ENCODE measurements at regions not wholly inside any gene's neighbourhood (a gene's known extent, or its start where the extent isn't known, plus 50 kb on each side); places are given as distances from the start of the nearest gene placed in this dataset.
"Not testable (repeated sequence)": the region's sequence is repeated elsewhere in the genome, so short reads cannot be mapped to it uniquely, and the experiment has no call there.

DNA sequence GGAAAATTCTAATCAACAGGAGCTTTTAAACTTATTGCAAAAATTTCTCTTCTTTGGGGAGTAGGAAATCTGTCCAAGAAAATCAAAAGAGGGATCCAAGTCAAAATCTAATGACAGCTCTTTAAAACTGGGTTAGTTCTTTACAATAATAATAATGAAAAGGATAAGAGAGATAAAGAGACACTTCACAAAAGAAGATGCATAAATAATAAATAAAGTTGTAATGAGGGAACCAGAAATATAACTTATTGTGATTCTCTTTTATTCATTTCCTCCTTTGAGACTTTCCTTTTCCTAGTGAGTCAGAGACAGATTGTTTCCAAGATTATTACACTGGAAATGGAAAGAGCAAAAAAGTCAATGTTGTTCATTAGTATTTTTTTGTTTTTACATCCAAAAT, 1029.3 kb downstream of the PCDH17 start:
- no peak for DNase-seq

GRCh38 chr13:58666331-58666730, 1034.8 kb downstream of the PCDH17 start:
- DNase-seq = no peak

DNA sequence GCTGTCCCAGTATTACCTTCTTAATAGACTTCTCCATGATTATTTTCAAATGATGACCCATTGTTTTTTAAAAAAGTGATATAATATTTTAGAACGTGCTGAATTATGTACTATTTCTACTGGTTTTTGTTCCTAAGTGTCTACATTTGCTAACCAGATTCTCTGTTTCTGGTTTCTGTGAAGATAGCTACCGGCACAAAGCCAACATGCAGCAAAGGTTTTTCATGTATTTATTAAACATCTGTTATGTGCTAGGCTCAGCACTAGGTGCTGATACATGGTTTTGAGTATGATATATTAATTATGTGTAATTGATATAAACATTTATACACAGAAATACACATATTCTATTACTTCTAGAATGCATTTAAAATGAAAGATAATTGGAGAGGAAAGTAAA, 1035.6 kb downstream of the PCDH17 start:
- DNase-seq = no peak

- no peak for DNase-seq
Observed at GRCh38 chr13:58680115-58680514, 1048.6 kb downstream of the PCDH17 start.

DNA sequence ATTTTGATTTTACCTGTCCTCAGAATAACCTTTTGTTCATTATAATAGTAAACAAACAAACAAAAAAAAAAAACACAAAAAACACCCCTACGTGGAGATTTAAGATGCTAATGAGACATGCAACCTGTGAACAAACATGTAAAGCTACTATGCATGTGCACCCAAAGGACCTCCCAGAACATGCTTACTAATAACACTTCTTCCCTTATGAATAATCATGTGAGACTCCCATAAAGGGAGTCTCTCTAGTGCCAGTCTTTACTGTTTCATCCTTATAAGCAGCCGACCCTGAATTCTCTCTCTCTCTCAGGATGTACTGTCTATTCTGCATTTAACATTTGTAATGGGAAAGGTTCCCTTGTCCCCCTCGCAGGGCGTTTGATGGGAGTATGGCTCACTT, 1051.1 kb downstream of the PCDH17 start:
- DNase-seq = no peak

DNA sequence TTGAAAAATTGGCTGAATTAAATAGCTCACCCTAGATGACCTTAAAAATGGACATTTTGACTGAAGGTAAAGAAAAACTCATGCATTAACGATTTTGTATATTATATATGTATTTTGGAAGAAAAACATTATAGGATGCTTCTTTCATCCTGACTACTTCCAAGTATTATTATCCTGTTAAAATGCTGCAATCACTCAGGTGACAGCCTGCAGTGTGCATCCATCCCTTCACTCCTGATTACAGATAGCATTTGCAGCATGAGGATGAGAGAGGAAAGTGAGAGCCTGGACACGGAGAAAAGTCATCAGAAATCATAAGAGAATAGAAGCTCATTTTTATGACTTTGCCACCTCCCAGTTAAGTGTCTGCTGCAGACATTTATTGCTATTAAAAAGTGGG, 1055.6 kb downstream of the PCDH17 start:
- DNase-seq = no peak

DNA sequence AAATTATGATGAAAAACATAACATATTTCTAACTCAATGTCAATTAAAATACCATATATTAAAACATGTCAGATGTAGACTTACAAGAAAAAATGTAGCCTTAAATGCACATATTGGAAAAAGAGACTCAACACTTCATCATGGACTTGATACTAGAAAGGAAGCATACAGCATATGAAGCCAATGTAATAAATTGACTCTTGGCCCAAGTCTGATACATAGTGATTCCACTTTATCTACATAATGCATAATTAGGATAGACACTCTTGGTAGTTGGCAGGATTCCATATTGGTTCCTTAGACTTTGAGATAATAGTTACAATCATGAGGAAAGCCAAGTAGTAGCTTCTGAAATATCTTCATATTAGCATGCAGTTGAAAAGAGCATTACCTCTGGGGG, 1067.0 kb downstream of the PCDH17 start:
- DNase-seq = no peak

GRCh38 chr13:58704953-58705352, 1073.4 kb downstream of the PCDH17 start:
- no peak for DNase-seq

DNA sequence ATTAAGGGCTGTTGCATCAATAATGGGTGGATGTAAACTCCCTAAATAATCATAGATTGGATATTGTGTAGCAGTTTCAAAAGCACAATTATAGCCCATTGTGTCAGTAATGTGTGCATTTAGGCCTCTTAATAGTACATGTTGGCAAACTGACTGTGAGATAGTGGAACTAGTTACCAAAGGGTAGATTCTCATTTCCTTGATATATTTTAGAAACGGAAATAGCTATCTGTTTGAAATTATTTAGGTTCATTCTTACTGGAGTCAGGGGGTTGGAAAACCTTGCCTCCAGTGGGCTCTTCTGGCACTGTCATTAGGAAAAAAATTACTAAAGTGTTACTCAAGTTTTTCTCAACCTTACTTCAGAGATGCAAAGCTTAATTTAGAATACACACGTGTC, 1074.9 kb downstream of the PCDH17 start:
- no peak for DNase-seq

- DNase-seq = no peak
Observed at GRCh38 chr13:58712191-58712590, 1080.6 kb downstream of the PCDH17 start.

DNA sequence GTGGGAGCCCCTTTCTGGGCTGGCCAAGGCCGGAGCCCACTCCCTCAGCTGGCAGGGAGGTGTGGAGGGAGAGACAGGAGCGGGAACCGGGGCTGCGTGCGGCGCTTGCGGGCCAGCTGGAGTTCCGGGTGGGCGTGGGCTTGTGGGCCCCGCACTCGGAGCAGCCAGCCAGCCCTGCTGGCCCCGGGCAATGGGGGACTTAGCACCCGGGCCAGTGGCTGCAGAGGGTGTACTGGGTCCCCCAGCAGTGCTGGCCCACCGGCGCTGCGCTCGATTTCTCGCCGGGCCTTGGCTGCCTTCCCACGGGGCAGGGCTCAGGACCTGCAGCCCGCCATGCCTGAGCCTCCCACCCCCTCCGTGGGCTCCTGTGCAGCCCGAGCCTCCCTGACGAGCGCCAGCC, 1082.5 kb downstream of the PCDH17 start:
- DNase-seq = not testable (repeated sequence)

- no peak for DNase-seq
Observed at GRCh38 chr13:58721273-58721672, 1089.7 kb downstream of the PCDH17 start.

DNA sequence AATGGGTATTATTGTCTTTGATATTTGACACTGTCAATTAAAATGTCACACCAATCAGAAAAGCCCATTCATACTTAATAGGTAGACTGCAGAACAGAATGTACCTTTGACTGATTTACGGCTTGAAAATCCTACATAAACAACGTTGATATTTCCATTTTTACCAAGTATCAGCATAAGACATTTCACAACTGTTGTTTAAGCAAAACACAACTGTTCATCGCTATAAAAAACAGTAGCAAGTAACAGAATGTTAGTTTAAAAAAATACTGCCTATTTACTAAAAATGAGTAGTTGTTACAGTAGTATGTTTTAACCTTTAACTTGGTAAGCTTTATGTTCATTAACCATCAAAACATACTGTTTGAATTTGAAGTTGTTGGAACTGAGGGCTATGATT, 1096.6 kb downstream of the PCDH17 start:
- no peak for DNase-seq

DNA sequence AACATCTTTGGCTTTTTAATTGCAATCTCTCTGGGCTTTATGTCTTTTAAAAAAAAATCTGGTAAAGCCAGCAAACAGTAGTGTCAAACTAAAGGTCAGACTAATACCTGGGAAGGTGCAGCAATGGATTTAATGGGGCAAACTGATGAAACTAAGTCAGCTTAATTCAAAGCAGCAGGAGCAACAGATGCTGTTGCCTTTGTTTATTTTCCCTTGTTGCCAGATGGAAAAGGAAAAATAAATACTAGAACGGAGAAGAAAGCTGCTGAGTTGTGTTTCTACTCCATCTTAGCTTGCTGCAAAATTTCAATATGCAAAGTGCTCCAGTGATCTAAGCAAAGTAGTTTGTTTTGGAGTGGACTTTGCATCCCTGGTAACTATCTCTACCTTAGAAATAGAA, 1097.8 kb downstream of the PCDH17 start:
- DNase-seq = no peak

DNA sequence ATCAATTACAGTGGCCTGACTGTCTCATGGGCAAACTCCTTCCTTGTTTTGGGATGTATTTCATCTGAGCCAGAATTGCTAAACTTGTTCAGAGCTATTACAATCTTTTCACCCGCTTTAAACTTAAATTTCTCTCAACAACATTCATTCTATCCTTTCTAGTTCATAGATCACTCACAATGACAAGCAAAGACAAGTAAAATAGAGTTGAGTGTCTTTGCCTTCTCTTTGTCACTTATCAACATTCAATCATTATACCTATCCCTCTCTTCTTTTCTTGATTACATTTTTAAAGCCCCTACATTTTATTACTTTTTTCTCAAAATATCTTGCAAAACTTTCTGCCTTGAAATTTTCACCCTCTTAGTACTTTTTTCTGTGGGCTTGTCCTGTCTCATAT, 1113.1 kb downstream of the PCDH17 start:
- DNase-seq = no peak

DNA sequence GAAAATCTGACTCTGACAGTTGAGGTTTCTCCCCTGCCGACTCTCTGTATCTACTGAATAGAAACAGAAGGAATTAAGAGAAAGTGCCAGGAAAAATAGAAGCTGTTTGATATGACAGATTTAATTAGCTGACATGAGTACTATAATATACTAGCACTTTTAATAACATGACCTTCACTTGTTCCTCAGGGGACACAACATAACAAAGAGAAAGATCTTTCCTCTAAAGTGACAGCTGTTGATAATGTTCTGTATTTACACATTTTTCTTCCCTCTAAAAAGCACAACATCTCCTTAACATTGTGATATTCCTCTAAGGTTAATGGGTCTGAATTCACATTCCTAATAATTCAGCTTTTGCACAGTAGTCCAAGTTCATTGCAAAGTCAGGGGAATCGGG, 1136.0 kb downstream of the PCDH17 start:
- no peak for DNase-seq

DNA sequence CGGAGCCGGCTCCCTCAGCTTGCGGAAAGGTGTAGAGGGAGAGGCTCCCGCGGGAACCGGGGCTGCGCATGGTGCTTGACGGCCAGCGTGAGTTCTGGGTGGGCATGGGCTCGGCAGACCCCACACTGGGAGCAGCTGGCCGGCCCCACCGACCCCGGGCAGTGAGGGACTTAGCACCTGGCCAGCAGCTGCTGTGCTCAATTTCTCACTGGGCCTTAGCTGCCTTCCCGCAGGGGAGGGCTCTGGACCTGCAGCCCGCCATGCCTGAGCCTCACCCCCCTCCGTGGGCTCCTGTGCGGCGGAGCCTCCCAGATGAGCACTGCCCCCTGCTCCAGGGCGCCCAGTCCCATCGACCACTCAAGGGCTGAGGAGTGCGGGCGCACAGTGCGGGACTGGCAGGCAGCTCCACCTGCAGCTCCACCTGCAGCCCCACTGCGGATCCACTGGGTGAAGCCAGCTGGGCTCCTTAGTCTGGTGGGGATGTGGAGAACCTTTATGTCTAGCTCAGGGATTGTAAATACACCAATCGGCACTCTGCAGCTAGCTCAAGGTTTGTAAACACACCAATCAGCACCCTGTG, 1141.8 kb downstream of the PCDH17 start:
- no peak for DNase-seq

- DNase-seq = no peak
Observed at GRCh38 chr13:58782736-58783135, 1151.2 kb downstream of the PCDH17 start.

DNA sequence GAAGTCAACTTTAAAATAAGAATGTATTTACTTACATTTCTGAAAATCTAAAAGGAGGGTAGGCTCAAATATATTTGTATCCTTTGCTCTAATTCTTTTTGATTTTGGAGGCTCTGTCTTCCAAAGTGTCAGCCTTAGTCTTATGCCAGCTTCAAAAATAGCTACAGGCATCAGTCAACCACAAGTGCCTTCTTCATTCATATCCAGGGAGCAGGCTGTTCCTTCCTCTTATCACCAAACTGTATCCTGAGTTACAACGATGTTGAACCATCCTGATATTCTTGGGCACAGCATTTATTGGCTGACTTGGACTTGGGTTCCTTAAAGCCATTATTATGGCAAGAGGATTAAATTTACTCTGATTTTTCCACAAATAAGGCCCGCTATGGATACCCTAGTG, 1161.3 kb downstream of the PCDH17 start:
- DNase-seq = no peak

- DNase-seq = no peak
Observed at GRCh38 chr13:58795715-58796114, 1164.2 kb downstream of the PCDH17 start.

GRCh38 chr13:58804832-58805231, 1173.3 kb downstream of the PCDH17 start:
- DNase-seq = no peak

DNA sequence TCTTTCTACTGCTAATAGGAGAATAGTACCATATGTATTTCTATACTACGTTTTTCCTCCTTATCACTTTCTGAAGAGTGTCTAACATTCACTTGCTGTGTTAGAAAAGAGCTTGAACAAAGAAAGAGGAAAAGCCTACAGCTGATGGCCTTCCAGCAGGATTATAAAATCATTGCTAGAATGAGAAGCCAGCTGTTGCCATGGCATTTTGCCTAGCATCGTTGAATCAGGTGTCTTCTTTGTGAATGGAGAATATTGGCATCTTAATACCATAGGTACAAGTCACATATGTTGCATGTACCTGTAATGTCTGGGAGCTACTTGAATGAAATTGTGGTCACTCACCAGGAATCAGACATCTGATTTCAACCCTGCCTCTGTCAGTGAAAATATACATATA, 1174.9 kb downstream of the PCDH17 start:
- no peak for DNase-seq

DNA sequence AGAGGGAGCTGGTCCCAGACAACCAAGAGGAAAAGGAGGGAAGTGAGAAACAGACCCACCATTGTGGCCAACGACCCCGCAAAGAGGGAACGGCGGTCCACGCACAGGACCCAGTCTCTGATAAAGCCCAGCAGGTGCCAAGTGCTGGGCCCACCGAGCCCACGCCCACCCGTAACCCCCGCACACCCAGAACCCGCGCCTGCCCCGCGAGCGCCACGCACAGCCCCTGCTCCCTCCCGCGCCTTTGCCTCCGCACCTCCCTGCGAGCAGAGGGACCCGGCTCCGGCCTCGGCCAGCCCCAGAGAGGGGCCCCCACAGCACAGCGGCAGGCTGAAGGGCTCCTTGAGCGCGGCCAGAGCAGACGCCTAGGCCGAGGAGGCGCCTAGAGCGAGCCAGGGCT, 1192.2 kb downstream of the PCDH17 start:
- no peak for DNase-seq

GRCh38 chr13:58827904-58828303, 1196.4 kb downstream of the PCDH17 start:
- DNase-seq = no peak

DNA sequence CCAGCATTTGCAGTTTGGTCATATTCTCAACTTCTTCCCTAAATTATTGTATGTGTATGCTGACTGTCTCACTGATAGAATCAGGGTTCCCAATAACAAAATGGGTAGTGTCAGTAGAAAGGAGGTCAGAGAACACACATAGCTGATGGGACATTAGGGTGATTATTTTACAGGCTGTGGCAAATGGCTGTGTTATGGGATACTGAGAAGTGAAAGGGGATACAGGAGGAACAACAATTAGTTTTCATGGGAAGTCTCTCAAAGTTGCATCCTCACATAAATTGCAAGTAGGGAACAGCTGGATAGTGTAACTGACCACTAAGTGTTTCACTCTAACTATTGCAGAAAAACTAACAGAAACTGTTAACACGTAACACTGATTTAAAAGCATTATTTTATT, 1199.3 kb downstream of the PCDH17 start:
- DNase-seq = no peak

GRCh38 chr13:58838615-58839014, 1207.1 kb downstream of the PCDH17 start:
- no peak for DNase-seq

Data from NCI-H510A treated with DMSO at 0.1 percent for 48 hours (cell line).